GM12892 (cell line): ENCODE measurements at regions not wholly inside any gene's neighbourhood (a gene's known extent, or its start where the extent isn't known, plus 50 kb on each side); places are given as distances from the start of the nearest gene placed in this dataset.

ENCODE experiments used
- DNase-seq: peaks from one replicate; pipeline ENCODE4 v3.0.0; 2011; ENCODE audit not compliant: insufficient read length
- FAIRE-seq: peaks from 2 replicates; lab custom pipeline; 2011; peaks lifted over from hg19 to GRCh38; lab: Jason Lieb, UNC
- POLR2A ChIP-seq: IDR thresholded peaks from 2 replicates; pipeline ENCODE4 v1.6.1; 2011; ENCODE audit warnings: low read depth, low read length, control low read depth
- POLR2AphosphoS5 ChIP-seq: IDR thresholded peaks from 2 replicates; pipeline ENCODE4 v1.6.1; 2011; ENCODE audit warnings: low read depth, low read length, control low read depth
- TAF1 ChIP-seq: IDR thresholded peaks from 2 replicates; pipeline ENCODE4 v1.6.1; 2011; ENCODE audit warnings: low read depth, mild to moderate bottlenecking, control low read depth, low read length, borderline replicate concordance

GRCh38 chr4:110978761-110979160 lies 355.9 kb upstream of the PITX2 start:
- FAIRE-seq (no peak), DNase-seq (no peak)
- no peak for TF ChIP-seq TAF1
- TF ChIP-seq POLR2AphosphoS5: no peak
- no peak for TF ChIP-seq POLR2A

GRCh38 chr4:110982486-110982885 lies 359.6 kb upstream of the PITX2 start:
- no peak for DNase-seq
- TF ChIP-seq TAF1 (no peak), POLR2AphosphoS5 (no peak), POLR2A (no peak)
- no peak for FAIRE-seq

- FAIRE-seq (no peak), DNase-seq (no peak)
- TF ChIP-seq POLR2A: no peak
- TF ChIP-seq POLR2AphosphoS5: no peak
- no peak for TF ChIP-seq TAF1
These were observed 365.8 kb upstream of the PITX2 start for GRCh38 chr4:110988722-110989121.

- TF ChIP-seq POLR2AphosphoS5 (no peak), TAF1 (no peak), POLR2A (no peak)
- FAIRE-seq (no peak), DNase-seq (no peak)
These were observed 366.2 kb upstream of the PITX2 start for GRCh38 chr4:110989125-110989524.

- TF ChIP-seq POLR2AphosphoS5 (no peak), POLR2A (no peak), TAF1 (no peak)
- DNase-seq (no peak), FAIRE-seq (no peak)
These were observed 371.9 kb upstream of the PITX2 start for GRCh38 chr4:110994781-110995180.

- DNase-seq (no peak), FAIRE-seq (no peak)
- TF ChIP-seq TAF1 (no peak), POLR2A (no peak), POLR2AphosphoS5 (no peak)
These were observed 375.4 kb upstream of the PITX2 start for GRCh38 chr4:110998320-110998719.

GRCh38 chr4:111011458-111011857 lies 388.6 kb upstream of the PITX2 start:
- FAIRE-seq (no peak), DNase-seq (no peak)
- TF ChIP-seq POLR2AphosphoS5: no peak
- TF ChIP-seq POLR2A: no peak
- no peak for TF ChIP-seq TAF1

GRCh38 chr4:111013846-111014245 lies 391.0 kb upstream of the PITX2 start:
- FAIRE-seq (no peak), DNase-seq (no peak)
- TF ChIP-seq TAF1 (no peak), POLR2AphosphoS5 (no peak), POLR2A (no peak)

- DNase-seq (no peak), FAIRE-seq (no peak)
- TF ChIP-seq POLR2AphosphoS5 (no peak), TAF1 (no peak), POLR2A (no peak)
These were observed 391.7 kb upstream of the PITX2 start for GRCh38 chr4:111014537-111014936.

GRCh38 chr4:111016416-111016815 lies 393.5 kb upstream of the PITX2 start:
- no peak for FAIRE-seq
- no peak for DNase-seq
- TF ChIP-seq POLR2A (no peak), POLR2AphosphoS5 (no peak)

GRCh38 chr4:111018216-111018615 lies 395.3 kb upstream of the PITX2 start:
- FAIRE-seq: no peak
- TF ChIP-seq TAF1: no peak
- DNase-seq: no peak

- TF ChIP-seq POLR2AphosphoS5: no peak
- TF ChIP-seq POLR2A: no peak
- no peak for FAIRE-seq
These were observed 397.6 kb upstream of the PITX2 start for GRCh38 chr4:111020476-111020875.

GRCh38 chr4:111020961-111021360 lies 398.1 kb upstream of the PITX2 start:
- FAIRE-seq: no peak
- no peak for DNase-seq
- TF ChIP-seq POLR2A (no peak), TAF1 (no peak), POLR2AphosphoS5 (no peak)

More at GRCh38 chr4:111020476-111020875, 397.6 kb upstream of the PITX2 start:
- no peak for DNase-seq
